RWPE2 (cell line): ENCODE measurements at regions not wholly inside any gene's neighbourhood (a gene's known extent, or its start where the extent isn't known, plus 50 kb on each side); places are given as distances from the start of the nearest gene placed in this dataset.
"Not testable (repeated sequence)": the region's sequence is repeated elsewhere in the genome, so short reads cannot be mapped to it uniquely, and the experiment has no call there.

Source experiments
- ATAC-seq: fragments of 200-7000 bp; cut with Tn5 transposase; 3 replicates; pipeline ENCODE4 v1.9.1; 2021; ENCODE audit warnings: low read depth
- DNase-seq: peaks from one replicate; pipeline ENCODE4 v3.0.0-alpha.2; 2020; ENCODE audit warnings: low spot score
- H3K27ac ChIP-seq: fragments of 450-650 bp; 2 replicates; pipeline ENCODE4 v1.5.1; 2017; ENCODE audit warnings: mild to moderate bottlenecking; ENCODE audit not compliant: poor library complexity, severe bottlenecking
- H3K27me3 ChIP-seq: fragments of 250-450 bp; sonication (Bioruptor Pico); 2 replicates; pipeline ENCODE4 v1.5.1; 2021; ENCODE audit warnings: mild to moderate bottlenecking, moderate library complexity; ENCODE audit not compliant: insufficient read depth, poor library complexity, severe bottlenecking
- H3K36me3 ChIP-seq: fragments of 250-450 bp; sonication (Bioruptor Pico); 2 replicates; pipeline ENCODE4 v1.5.1; 2020; ENCODE audit warnings: low read depth, mild to moderate bottlenecking, moderate library complexity
- H3K4me1 ChIP-seq: fragments of 250-450 bp; sonication (Bioruptor Pico); 2 replicates; pipeline ENCODE4 v1.5.1; 2021; ENCODE audit warnings: mild to moderate bottlenecking, moderate library complexity; ENCODE audit not compliant: insufficient read depth, poor library complexity, severe bottlenecking
- H3K4me3 ChIP-seq: fragments of 250-450 bp; sonication (Bioruptor Pico); 2 replicates; pipeline ENCODE4 v1.5.1; 2021; ENCODE audit warnings: mild to moderate bottlenecking, moderate library complexity; ENCODE audit not compliant: severe bottlenecking
- H3K9me3 ChIP-seq: fragments of 250-450 bp; sonication (Bioruptor Pico); 2 replicates; pipeline ENCODE4 v1.5.1; 2021; ENCODE audit warnings: mild to moderate bottlenecking, moderate library complexity; ENCODE audit not compliant: severe bottlenecking
- CTCF ChIP-seq: fragments of 450-650 bp; IDR thresholded peaks from one replicate; pipeline ENCODE4 v1.5.1; 2017; ENCODE audit warnings: mild to moderate bottlenecking, moderate library complexity; ENCODE audit not compliant: poor library complexity, severe bottlenecking

DNA sequence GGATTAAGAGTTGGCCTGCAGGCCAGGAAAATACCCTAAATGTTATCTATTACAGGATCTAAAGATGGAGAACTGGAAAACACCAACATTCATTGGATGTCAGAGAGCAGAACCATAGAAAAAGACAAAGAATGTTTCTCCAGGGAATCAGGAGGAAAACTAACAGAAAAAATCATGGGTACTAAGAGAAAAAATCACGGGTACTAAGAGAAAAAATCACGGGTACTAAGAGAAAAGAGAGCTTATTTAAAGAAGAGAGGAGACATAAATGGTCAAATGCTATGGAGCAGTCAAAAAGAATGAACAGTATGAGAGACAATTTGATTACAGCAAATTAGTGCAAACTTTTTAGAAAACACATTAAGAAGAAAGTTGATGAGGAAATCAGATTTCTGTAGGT lies 73.8 kb upstream of the SERBP1 start:
- no peak overlapping the region for H3K4me3 ChIP-seq
- no peak for DNase-seq
- TF ChIP-seq CTCF, result no peak
- no peaks in the 10 kb centered on the region for H3K36me3 ChIP-seq
- no peak for ATAC-seq
- H3K27me3 ChIP-seq, result no peaks in the 10 kb centered on the region
- H3K4me1 ChIP-seq, result no peaks in the 10 kb centered on the region
- H3K9me3 ChIP-seq, result no peaks in the 10 kb centered on the region
- no peak overlapping the region for H3K27ac ChIP-seq

DNA sequence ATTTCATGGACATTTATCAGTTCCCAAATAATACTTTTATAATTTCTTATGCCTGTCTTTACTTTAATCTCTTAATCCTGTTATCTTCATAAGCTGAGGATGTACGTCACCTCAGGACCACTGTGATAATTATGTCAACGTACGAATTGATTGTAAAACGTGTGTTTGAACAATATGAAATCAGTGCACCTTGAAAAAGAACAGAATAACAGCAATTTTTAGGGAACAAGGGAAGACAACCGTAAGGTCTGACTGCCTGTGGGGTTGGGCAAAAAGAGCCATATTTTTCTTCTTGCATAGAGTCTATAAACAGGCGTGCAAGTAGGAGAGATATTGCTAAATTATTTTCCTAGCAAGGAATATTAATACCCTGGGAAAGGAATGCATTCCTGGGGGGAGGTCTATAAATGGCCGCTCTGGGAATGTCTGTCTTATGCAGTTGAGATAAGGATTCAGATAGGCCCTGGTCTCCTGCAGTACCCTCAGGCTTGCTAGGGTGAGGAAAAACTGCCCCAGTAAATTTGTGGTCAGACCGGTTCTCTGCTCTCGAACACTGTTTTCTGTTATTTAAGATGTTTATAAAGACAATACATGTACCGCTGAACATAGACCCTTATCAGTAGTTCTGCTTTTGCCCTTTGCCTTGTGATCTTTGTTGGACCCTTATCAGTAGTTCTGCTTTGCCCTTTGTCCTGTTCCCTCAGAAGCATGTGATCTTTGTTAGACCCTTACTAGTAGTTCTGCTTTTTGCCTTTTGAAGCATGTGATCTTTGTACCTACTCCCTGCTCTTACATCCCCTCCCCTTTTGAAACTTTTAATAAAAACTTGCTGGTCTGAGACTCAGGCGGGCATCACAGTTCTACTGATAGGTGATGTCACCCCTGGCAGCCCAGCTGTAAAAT lies 83.4 kb upstream of the SERBP1 start:
- not testable (repeated sequence) for ATAC-seq, DNase-seq, H3K4me3 ChIP-seq, H3K27me3 ChIP-seq, H3K27ac ChIP-seq, H3K4me1 ChIP-seq, H3K36me3 ChIP-seq, H3K9me3 ChIP-seq

GRCh38 chr1:67514300-67514699 lies 84.1 kb upstream of the SERBP1 start:
- Histone ChIP-seq H3K4me3 (no peak overlapping the region), H3K36me3 (no peaks in the 10 kb centered on the region), H3K27me3 (no peaks in the 10 kb centered on the region), H3K4me1 (no peaks in the 10 kb centered on the region), H3K9me3 (no peaks in the 10 kb centered on the region), H3K27ac (no peak overlapping the region)
- no peak for DNase-seq
- ATAC-seq, result no peak
- no peak for TF ChIP-seq CTCF

- H3K4me1 ChIP-seq, result no peaks in the 10 kb centered on the region
- no peaks in the 10 kb centered on the region for H3K36me3 ChIP-seq
- H3K9me3 ChIP-seq, result no peaks in the 10 kb centered on the region
- no peak overlapping the region for H3K4me3 ChIP-seq
- DNase-seq (no peak), ATAC-seq (no peak)
- TF ChIP-seq CTCF, result no peak
- no peaks in the 10 kb centered on the region for H3K27me3 ChIP-seq
- H3K27ac ChIP-seq, result no peak overlapping the region
These were observed 84.6 kb upstream of the SERBP1 start for GRCh38 chr1:67514786-67515185.

DNA sequence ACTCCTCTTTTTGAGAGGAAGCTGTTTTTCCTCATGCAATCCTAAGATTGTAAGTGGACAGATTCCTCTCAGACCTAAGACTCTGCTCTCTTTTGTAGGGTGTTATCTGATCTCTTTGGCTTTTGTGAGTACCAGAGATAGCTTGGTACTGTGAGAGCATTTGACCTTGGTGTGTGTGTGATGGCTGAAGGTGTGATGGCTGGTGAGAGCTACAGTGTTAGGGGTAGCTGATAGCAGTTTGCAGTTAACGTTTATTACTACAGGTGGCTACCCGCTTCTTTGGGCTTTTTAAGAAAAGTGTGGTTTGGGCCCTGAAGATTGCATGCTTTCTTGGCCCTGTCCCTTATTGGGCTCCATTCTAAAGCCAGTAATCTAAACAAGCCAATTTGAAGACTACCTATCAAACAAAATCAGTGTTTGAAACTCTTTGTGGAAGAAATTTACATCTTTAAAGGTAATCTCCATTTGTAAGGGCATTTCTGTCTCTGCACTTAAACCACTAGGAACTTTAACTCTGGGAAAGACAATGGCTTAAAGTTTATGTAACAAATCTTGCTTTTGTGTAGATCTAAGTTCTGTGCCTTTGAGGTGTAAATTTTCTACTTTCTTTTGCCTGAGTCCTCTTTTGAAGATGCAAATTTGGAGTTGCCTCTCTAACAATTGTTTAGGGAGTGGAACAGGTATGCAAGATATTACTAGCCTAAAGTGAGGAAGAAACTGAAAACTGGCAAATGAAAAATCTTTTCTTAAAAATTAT lies 85.3 kb upstream of the SERBP1 start:
- no peaks in the 10 kb centered on the region for H3K4me1 ChIP-seq
- no peaks in the 10 kb centered on the region for H3K9me3 ChIP-seq
- H3K4me3 ChIP-seq, result no peak overlapping the region
- ATAC-seq (no peak), DNase-seq (no peak)
- no peak overlapping the region for H3K27ac ChIP-seq
- H3K27me3 ChIP-seq, result no peaks in the 10 kb centered on the region
- TF ChIP-seq CTCF, result no peak
- no peaks in the 10 kb centered on the region for H3K36me3 ChIP-seq
